HG03469 (cell line): ENCODE measurements at regions not wholly inside any gene's neighbourhood (a gene's known extent, or its start where the extent isn't known, plus 50 kb on each side); places are given as distances from the start of the nearest gene placed in this dataset.

ENCODE experiments used
- ATAC-seq: cut with Tn5 transposase; IDR thresholded peaks from one replicate; pipeline ENCODE4 v1.9.1; 2021; ENCODE audit warnings: mild to moderate bottlenecking, moderate library complexity, moderate number of reproducible peaks; ENCODE audit not compliant: unreplicated experiment

GRCh38 chr5:163770625-163771024 is 265.2 kb downstream of the MAT2B start:
- no peak for ATAC-seq

GRCh38 chr5:163772241-163772640 is 266.8 kb downstream of the MAT2B start:
- no peak for ATAC-seq

GRCh38 chr5:163772644-163773043 is 267.2 kb downstream of the MAT2B start:
- no peak for ATAC-seq

GRCh38 chr5:163773226-163773625 is 267.8 kb downstream of the MAT2B start:
- ATAC-seq = no peak

GRCh38 chr5:163789870-163790269 is 284.5 kb downstream of the MAT2B start:
- no peak for ATAC-seq

GRCh38 chr5:163790497-163790896 is 285.1 kb downstream of the MAT2B start:
- ATAC-seq = no peak

GRCh38 chr5:163794993-163795392 is 289.6 kb downstream of the MAT2B start:
- no peak for ATAC-seq

GRCh38 chr5:163807781-163808180 is 302.4 kb downstream of the MAT2B start:
- ATAC-seq = no peak

- ATAC-seq = no peak
These were observed 304.1 kb downstream of the MAT2B start for GRCh38 chr5:163809473-163809872.

- no peak for ATAC-seq
These were observed 308.5 kb downstream of the MAT2B start for GRCh38 chr5:163813900-163814299.

GRCh38 chr5:163815240-163815791 is 309.9 kb downstream of the MAT2B start:
- no peak for ATAC-seq

- ATAC-seq = no peak
These were observed 315.7 kb downstream of the MAT2B start for GRCh38 chr5:163821142-163821541.

GRCh38 chr5:163822548-163822947 is 317.1 kb downstream of the MAT2B start:
- no peak for ATAC-seq

- ATAC-seq = no peak
These were observed 320.2 kb downstream of the MAT2B start for GRCh38 chr5:163825661-163826060.

GRCh38 chr5:163826201-163826600 is 320.8 kb downstream of the MAT2B start:
- ATAC-seq = no peak

GRCh38 chr5:163832155-163832554 is 326.7 kb downstream of the MAT2B start:
- no peak for ATAC-seq

- ATAC-seq = no peak
These were observed 333.3 kb downstream of the MAT2B start for GRCh38 chr5:163838738-163839137.

GRCh38 chr5:163846512-163846911 is 341.1 kb downstream of the MAT2B start:
- ATAC-seq = no peak

GRCh38 chr5:163855754-163856153 is 350.3 kb downstream of the MAT2B start:
- no peak for ATAC-seq

- ATAC-seq = no peak
These were observed 356.3 kb downstream of the MAT2B start for GRCh38 chr5:163861670-163862069.

GRCh38 chr5:163867324-163867723 is 361.9 kb downstream of the MAT2B start:
- no peak for ATAC-seq

- no peak for ATAC-seq
These were observed 362.3 kb downstream of the MAT2B start for GRCh38 chr5:163867738-163868137.

GRCh38 chr5:163869581-163869980 is 364.2 kb downstream of the MAT2B start:
- ATAC-seq = no peak
